ENCODE measurements at regions not wholly inside any gene's neighbourhood (a gene's known extent, or its start where the extent isn't known, plus 50 kb on each side); places are given as distances from the start of the nearest gene placed in this dataset.

DNA sequence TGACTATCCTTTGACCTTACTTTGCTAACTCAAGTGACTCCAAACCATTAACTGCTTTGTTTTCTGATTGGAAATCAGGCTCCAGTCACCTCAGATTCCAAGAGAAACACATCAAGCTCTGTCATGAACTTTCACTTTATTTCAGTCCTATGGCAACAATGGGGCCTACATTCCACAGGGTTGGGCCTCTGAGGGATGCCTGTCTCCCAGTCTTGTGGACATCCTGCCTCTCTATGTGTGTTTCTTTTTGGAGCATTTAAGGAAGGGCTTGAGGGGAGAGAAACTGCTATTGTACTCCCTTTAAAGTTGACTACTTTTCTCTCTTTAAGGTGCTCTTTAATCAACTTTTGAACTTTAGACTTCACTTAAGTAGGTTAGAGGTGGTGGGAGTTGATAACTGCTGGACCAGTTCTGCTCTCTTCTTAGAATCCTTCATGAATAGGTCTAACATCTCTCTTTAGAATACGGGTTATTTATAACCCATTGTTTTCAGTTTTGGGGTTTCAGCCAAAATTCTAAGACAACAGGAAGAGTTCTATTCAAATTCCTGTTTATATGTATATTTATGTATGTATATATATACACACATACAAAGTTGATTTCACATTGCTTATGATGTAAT lies 274.3 kb upstream of the NR3C2 start:
- TF ChIP-seq ZNF565 (CRISPR knock-in tag; conservative IDR thresholded peaks at IDR 0.05; ENCODE audit: low read depth), result no peak
- no peak for TF ChIP-seq TCF4 (CRISPR knock-in tag; IDR thresholded peaks at IDR 0.05; ENCODE audit: borderline replicate concordance)
- TF ChIP-seq PATZ1 (CRISPR knock-in tag; IDR thresholded peaks at IDR 0.05; ENCODE audit: borderline replicate concordance), result no peak
